NB4 (cell line): ENCODE measurements at regions not wholly inside any gene's neighbourhood (a gene's known extent, or its start where the extent isn't known, plus 50 kb on each side); places are given as distances from the start of the nearest gene placed in this dataset.

ENCODE experiments used
- POLR2A ChIP-seq: IDR thresholded peaks from 2 replicates; pipeline ENCODE4 v1.6.1; 2011; ENCODE audit warnings: mild to moderate bottlenecking; ENCODE audit not compliant: insufficient read length; ENCODE audit errors: extremely low read depth
- TF ChIP-seq, protein P1 (sequence below): IDR thresholded peaks from 2 replicates; pipeline ENCODE4 v1.6.1; 2011; ENCODE audit warnings: low read depth, low read length

DNA sequence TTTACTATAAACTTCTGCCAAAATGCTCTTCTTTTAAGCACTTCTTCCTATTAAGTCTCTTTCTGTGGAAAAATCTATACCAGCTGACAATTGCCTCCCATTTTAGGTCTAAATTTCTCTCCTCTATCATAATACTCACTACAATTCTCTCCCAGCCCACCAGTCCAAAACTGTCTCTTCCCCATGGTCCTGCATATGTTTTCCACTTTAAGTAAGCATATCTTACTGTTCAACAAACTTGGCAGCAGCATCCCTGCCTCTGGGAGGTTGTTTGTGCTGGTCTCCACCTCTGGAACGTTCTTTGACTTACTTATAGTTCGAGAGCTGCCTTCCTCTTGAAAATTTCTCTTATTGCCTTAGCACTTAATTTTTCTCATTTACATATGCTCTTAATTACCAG, 180.5 kb downstream of the COL12A1 start:
- TF ChIP-seq, protein P1, sequence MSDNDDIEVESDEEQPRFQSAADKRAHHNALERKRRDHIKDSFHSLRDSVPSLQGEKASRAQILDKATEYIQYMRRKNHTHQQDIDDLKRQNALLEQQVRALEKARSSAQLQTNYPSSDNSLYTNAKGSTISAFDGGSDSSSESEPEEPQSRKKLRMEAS, result no peak
- no peak for TF ChIP-seq POLR2A
